Loucy (cell line): ENCODE measurements at regions not wholly inside any gene's neighbourhood (a gene's known extent, or its start where the extent isn't known, plus 50 kb on each side); places are given as distances from the start of the nearest gene placed in this dataset.

Experiments used
- H2AFZ ChIP-seq: fragments of 200-600 bp; sonication (generic); 2 replicates; pipeline ENCODE4 v1.6.0; 2016; ENCODE audit warnings: antibody characterized with exemption, mild to moderate bottlenecking, low read length, moderate library complexity
- H3F3A ChIP-seq: fragments of 200-600 bp; 2 replicates; pipeline ENCODE4 v1.6.0; 2016; ENCODE audit warnings: antibody characterized with exemption, low read depth, mild to moderate bottlenecking
- H3K27me3 ChIP-seq: fragments of 200-600 bp; sonication (generic); 2 replicates; pipeline ENCODE4 v1.6.1; 2014; ENCODE audit warnings: low read length, mild to moderate bottlenecking; ENCODE audit not compliant: insufficient read depth, poor library complexity, severe bottlenecking
- H3K36me3 ChIP-seq: fragments of 200-600 bp; sonication (generic); 2 replicates; pipeline ENCODE4 v1.6.1; 2016; ENCODE audit warnings: low read length; ENCODE audit not compliant: insufficient read depth
- H3K4me1 ChIP-seq: fragments of 200-600 bp; sonication (generic); 2 replicates; pipeline ENCODE4 v1.5.1; 2014; ENCODE audit warnings: low read length, mild to moderate bottlenecking; ENCODE audit not compliant: insufficient read depth, poor library complexity, severe bottlenecking
- H3K4me2 ChIP-seq: fragments of 200-600 bp; sonication (generic); 2 replicates; pipeline ENCODE4 v1.6.0; 2014; ENCODE audit warnings: antibody characterized with exemption, low read length, low read depth, mild to moderate bottlenecking; ENCODE audit not compliant: poor library complexity, severe bottlenecking
- H3K4me3 ChIP-seq: fragments of 200-600 bp; sonication (generic); 2 replicates; pipeline ENCODE4 v1.5.1; 2014; ENCODE audit warnings: low read length, mild to moderate bottlenecking, mixed read lengths; ENCODE audit not compliant: poor library complexity, severe bottlenecking
- H3K79me2 ChIP-seq: fragments of 200-600 bp; sonication (generic); 2 replicates; pipeline ENCODE4 v1.6.1; 2014; ENCODE audit warnings: low read length; ENCODE audit not compliant: insufficient read depth
- H3K9ac ChIP-seq: fragments of 200-600 bp; sonication (generic); 2 replicates; pipeline ENCODE4 v1.6.0; 2014; ENCODE audit warnings: mild to moderate bottlenecking, low read depth, low read length, moderate library complexity; ENCODE audit not compliant: poor library complexity, severe bottlenecking
- H3K9me2 ChIP-seq: fragments of 200-600 bp; sonication (generic); replicated peaks from 2 replicates; pipeline ENCODE4 v1.6.1; 2016; ENCODE audit warnings: low read depth, low read length, mixed read lengths
- H3K9me3 ChIP-seq: fragments of 200-600 bp; sonication (generic); 2 replicates; pipeline ENCODE4 v1.6.1; 2014; ENCODE audit warnings: mild to moderate bottlenecking, antibody characterized with exemption, low read length, low read depth; ENCODE audit not compliant: insufficient read depth
- H4K20me1 ChIP-seq: fragments of 200-600 bp; sonication (generic); 2 replicates; pipeline ENCODE4 v1.6.0; 2014; ENCODE audit warnings: antibody characterized with exemption, low read length, mild to moderate bottlenecking; ENCODE audit not compliant: insufficient read depth, poor library complexity, severe bottlenecking
- CTCF ChIP-seq: fragments of 200-600 bp; sonication (generic); conservative IDR thresholded peaks from 2 replicates; pipeline ENCODE4 v1.5.1; 2014; ENCODE audit warnings: mild to moderate bottlenecking, antibody characterized with exemption, low read length
- EZH2phosphoT487 ChIP-seq: fragments of 200-600 bp; IDR thresholded peaks from 2 replicates; pipeline ENCODE4 v1.6.1; 2018; ENCODE audit warnings: antibody characterized with exemption, mild to moderate bottlenecking, moderate library complexity, borderline replicate concordance

GRCh38 chr5:68648944-68649857 lies 433.6 kb downstream of the PIK3R1 start:
- H3K4me3 ChIP-seq, result no peak overlapping the region
- H3K4me2 ChIP-seq, result no peak overlapping the region
- no peaks in the 10 kb centered on the region for H3K27me3 ChIP-seq
- no peaks in the 10 kb centered on the region for H3K36me3 ChIP-seq
- no peaks in the 10 kb centered on the region for H3K9me2 ChIP-seq
- H2AFZ ChIP-seq, result no peak overlapping the region
- TF ChIP-seq EZH2phosphoT487 (no peak), CTCF (no peak)
- no peak overlapping the region for H3K9ac ChIP-seq
- peaks cover 12% of the 10 kb centered on the region for H3K4me1 ChIP-seq
- no peaks in the 10 kb centered on the region for H4K20me1 ChIP-seq
- no peaks in the 10 kb centered on the region for H3K79me2 ChIP-seq
- H3F3A ChIP-seq, result no peaks in the 10 kb centered on the region
- H3K9me3 ChIP-seq, result no peaks in the 10 kb centered on the region

GRCh38 chr5:68652534-68652965 lies 437.0 kb downstream of the PIK3R1 start:
- no peaks in the 10 kb centered on the region for H3F3A ChIP-seq
- H3K4me1 ChIP-seq, result peaks cover 12% of the 10 kb centered on the region
- no peaks in the 10 kb centered on the region for H3K27me3 ChIP-seq
- no peaks in the 10 kb centered on the region for H3K9me2 ChIP-seq
- no peak overlapping the region for H3K9ac ChIP-seq
- H3K4me2 ChIP-seq, result no peak overlapping the region
- no peak overlapping the region for H3K4me3 ChIP-seq
- TF ChIP-seq EZH2phosphoT487 (no peak), CTCF (no peak)
- H3K36me3 ChIP-seq, result no peaks in the 10 kb centered on the region
- H3K79me2 ChIP-seq, result no peaks in the 10 kb centered on the region
- no peaks in the 10 kb centered on the region for H3K9me3 ChIP-seq
- no peaks in the 10 kb centered on the region for H4K20me1 ChIP-seq
- H2AFZ ChIP-seq, result no peak overlapping the region

- Histone ChIP-seq H2AFZ (no peak overlapping the region), H3K9me2 (no peaks in the 10 kb centered on the region), H3F3A (no peaks in the 10 kb centered on the region)
These were observed 437.9 kb downstream of the PIK3R1 start for GRCh38 chr5:68653471-68653870.

More at GRCh38 chr5:68653471-68653870, 437.9 kb downstream of the PIK3R1 start:
- TF ChIP-seq CTCF, result no peak
- TF ChIP-seq EZH2phosphoT487, result no peak
- H3K4me3 ChIP-seq, result no peak overlapping the region
- H3K27me3 ChIP-seq, result no peaks in the 10 kb centered on the region
- H4K20me1 ChIP-seq, result no peaks in the 10 kb centered on the region
- H3K9ac ChIP-seq, result no peak overlapping the region
- no peaks in the 10 kb centered on the region for H3K79me2 ChIP-seq
- no peak overlapping the region for H3K4me2 ChIP-seq
- H3K4me1 ChIP-seq, result peaks cover 12% of the 10 kb centered on the region
- no peaks in the 10 kb centered on the region for H3K9me3 ChIP-seq
- no peaks in the 10 kb centered on the region for H3K36me3 ChIP-seq
